ENCODE measurements at regions not wholly inside any gene's neighbourhood (a gene's known extent, or its start where the extent isn't known, plus 50 kb on each side); places are given as distances from the start of the nearest gene placed in this dataset.

DNA sequence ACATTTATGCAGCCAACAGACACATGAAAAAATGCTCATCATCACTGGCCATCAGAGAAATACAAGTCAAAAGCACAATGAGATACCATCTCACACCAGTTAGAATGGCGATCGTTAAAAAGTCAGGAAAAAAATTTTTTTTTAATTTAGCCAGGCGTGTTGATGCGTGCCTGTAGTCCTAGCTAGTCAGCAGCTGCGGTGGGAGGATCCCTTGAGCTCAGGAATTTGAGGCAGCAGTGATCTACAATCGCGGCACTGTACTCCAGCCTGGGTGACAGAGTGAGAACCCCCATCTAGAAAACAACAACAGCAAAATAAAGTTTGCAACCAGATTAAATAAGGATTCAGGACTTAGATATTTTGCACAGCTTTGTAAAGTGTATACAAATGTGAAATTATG lies 65.7 kb upstream of the ALG13 start:
- TF ChIP-seq, protein P1, sequence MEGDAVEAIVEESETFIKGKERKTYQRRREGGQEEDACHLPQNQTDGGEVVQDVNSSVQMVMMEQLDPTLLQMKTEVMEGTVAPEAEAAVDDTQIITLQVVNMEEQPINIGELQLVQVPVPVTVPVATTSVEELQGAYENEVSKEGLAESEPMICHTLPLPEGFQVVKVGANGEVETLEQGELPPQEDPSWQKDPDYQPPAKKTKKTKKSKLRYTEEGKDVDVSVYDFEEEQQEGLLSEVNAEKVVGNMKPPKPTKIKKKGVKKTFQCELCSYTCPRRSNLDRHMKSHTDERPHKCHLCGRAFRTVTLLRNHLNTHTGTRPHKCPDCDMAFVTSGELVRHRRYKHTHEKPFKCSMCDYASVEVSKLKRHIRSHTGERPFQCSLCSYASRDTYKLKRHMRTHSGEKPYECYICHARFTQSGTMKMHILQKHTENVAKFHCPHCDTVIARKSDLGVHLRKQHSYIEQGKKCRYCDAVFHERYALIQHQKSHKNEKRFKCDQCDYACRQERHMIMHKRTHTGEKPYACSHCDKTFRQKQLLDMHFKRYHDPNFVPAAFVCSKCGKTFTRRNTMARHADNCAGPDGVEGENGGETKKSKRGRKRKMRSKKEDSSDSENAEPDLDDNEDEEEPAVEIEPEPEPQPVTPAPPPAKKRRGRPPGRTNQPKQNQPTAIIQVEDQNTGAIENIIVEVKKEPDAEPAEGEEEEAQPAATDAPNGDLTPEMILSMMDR (IDR thresholded peaks at IDR 0.05) = no peak
- TF ChIP-seq POLR2A (IDR thresholded peaks at IDR 0.05) = no peak

Data from tibial nerve (tissue), 3 donors.